Body of pancreas (tissue), 4 donors: ENCODE measurements at regions not wholly inside any gene's neighbourhood (a gene's known extent, or its start where the extent isn't known, plus 50 kb on each side); places are given as distances from the start of the nearest gene placed in this dataset.

Source experiments
- CTCF ChIP-seq, 7 experiments: fragments of 450-650 bp in 4 of 7; fragments of 200-600 bp in 3 of 7; sonication (generic) in 3 of 7; IDR thresholded peaks; one replicate each; pipeline ENCODE4 v1.5.1; 2016 to 2019; ENCODE audit warnings: antibody characterized with exemption in 7 of 7
- POLR2A ChIP-seq, 3 donors: fragments of 450-650 bp; IDR thresholded peaks; one replicate each; pipeline ENCODE4 v1.6.1; 2016; ENCODE audit warnings: antibody characterized with exemption in 3 of 3, mild to moderate bottlenecking in 2 of 3

- TF ChIP-seq CTCF (IDR thresholded peaks at IDR 0.05) (no peak), POLR2A (IDR thresholded peaks at IDR 0.05) (no peak)
Observed at GRCh38 chrX:3256868-3257267, 89.6 kb downstream of the MXRA5 start.
